ENCODE measurements at regions not wholly inside any gene's neighbourhood (a gene's known extent, or its start where the extent isn't known, plus 50 kb on each side); places are given as distances from the start of the nearest gene placed in this dataset.

GRCh38 chr13:47144782-47145181, 247.9 kb upstream of the HTR2A start:
- DNase-seq: no peak
- no peak for ATAC-seq
- Histone ChIP-seq H3K36me3 (no peaks in the 10 kb centered on the region), H3K27me3 (no peaks in the 10 kb centered on the region), H3K4me3 (no peak overlapping the region), H3K9me3 (no peaks in the 10 kb centered on the region), H3K4me1 (no peaks in the 10 kb centered on the region), H3K27ac (no peak overlapping the region)
- no peak for TF ChIP-seq CTCF (IDR thresholded peaks at IDR 0.05)
- TF ChIP-seq POLR2A (IDR thresholded peaks at IDR 0.05): no peak
- WGBS, 4 donors: 91 to 96% (median 93%) methylated on average over 1 of the region's 1 CpG
- intact Hi-C loops (cut with DNase I): no loop called here

- DNase-seq: no peak
- no peaks in the 10 kb centered on the region for H3K9me3 ChIP-seq
- no peaks in the 10 kb centered on the region for H3K4me1 ChIP-seq
- H3K36me3 ChIP-seq: no peaks in the 10 kb centered on the region
- TF ChIP-seq CTCF (IDR thresholded peaks at IDR 0.05): no peak
- TF ChIP-seq POLR2A (IDR thresholded peaks at IDR 0.05): no peak
- no peak for ATAC-seq
- H3K27me3 ChIP-seq: no peaks in the 10 kb centered on the region
- H3K4me3 ChIP-seq: no peak overlapping the region
- intact Hi-C loops (cut with DNase I): no loop called here
- no peak overlapping the region for H3K27ac ChIP-seq
- 32 to 57% (median 38%) methylated on average over 2 of the region's 2 CpGs for WGBS, 4 donors
Measured at GRCh38 chr13:47142105-47142504, 245.3 kb upstream of the HTR2A start.

DNA sequence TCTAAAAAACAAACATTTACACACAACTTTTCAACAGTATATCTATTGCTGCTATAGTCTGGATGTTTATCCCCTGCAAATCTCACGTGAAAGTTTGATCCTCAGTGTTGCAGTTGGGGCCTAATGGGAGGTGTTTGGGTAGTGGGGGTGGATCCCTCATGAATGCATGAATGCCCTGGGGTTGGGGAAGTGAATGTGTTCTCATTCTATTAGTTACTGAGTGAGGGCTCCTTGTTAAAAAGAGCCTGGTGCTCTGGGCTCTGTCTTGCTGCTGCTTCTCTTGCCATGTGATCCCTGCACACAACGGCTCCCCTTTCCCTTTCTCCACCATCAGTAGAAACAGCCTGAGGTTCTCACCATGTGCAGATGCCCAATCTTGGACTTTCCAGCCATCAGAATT, 242.7 kb upstream of the HTR2A start:
- ATAC-seq (no peak), DNase-seq (no peak)
- H3K4me3 ChIP-seq: no peak overlapping the region
- intact Hi-C loops (cut with DNase I): no loop called here
- no peaks in the 10 kb centered on the region for H3K9me3 ChIP-seq
- no peaks in the 10 kb centered on the region for H3K36me3 ChIP-seq
- H3K27me3 ChIP-seq: no peaks in the 10 kb centered on the region
- H3K27ac ChIP-seq: no peak overlapping the region
- H3K4me1 ChIP-seq: no peaks in the 10 kb centered on the region
- WGBS, 4 donors: 48 to 66% (median 65%) methylated on average over 2 of the region's 2 CpGs
- TF ChIP-seq CTCF (IDR thresholded peaks at IDR 0.05) (no peak), POLR2A (IDR thresholded peaks at IDR 0.05) (no peak)

DNA sequence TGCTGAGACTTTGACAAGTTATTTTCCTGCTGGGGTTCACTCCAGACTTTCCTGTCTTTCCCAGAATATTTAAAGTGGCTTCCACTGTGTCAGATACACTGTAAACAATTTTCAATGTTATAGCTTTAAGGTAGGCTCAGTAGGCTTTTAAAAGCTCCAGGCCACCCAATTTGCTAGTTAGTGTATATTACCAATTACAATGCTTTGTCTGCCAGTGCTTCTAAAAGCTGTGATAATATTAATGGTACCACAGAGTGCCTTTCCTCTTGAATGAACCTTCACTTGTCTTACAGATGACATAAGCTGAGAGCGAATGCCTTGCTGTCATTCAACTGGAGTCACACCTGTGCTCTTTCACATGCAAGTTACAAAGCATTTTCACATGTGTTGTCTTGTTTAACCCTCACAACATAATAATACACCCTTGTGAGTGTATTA, 239.7 kb upstream of the HTR2A start:
- DNase-seq (no peak), ATAC-seq (no peak)
- H3K4me3 ChIP-seq: no peak overlapping the region
- H3K27ac ChIP-seq: no peak overlapping the region
- no peaks in the 10 kb centered on the region for H3K36me3 ChIP-seq
- intact Hi-C loops (cut with DNase I): no loop called here
- no peaks in the 10 kb centered on the region for H3K4me1 ChIP-seq
- H3K9me3 ChIP-seq: no peaks in the 10 kb centered on the region
- no peak for TF ChIP-seq CTCF (IDR thresholded peaks at IDR 0.05)
- no peak for TF ChIP-seq POLR2A (IDR thresholded peaks at IDR 0.05)
- WGBS, 4 donors: 81 to 91% (median 90%) methylated on average over 1 of the region's 1 CpG
- H3K27me3 ChIP-seq: no peaks in the 10 kb centered on the region

Data from heart left ventricle (tissue), 16 donors.